CD14-positive monocyte (primary cell): ENCODE measurements at regions not wholly inside any gene's neighbourhood (a gene's known extent, or its start where the extent isn't known, plus 50 kb on each side); places are given as distances from the start of the nearest gene placed in this dataset.

Experiments used
- DNase-seq, 3 donors: peaks; one replicate each; pipeline ENCODE4 v3.0.0-alpha.2; 2011 to 2022
- H2AFZ ChIP-seq: 2 replicates; pipeline ENCODE4 v1.6.0; 2012; ENCODE audit warnings: mild to moderate bottlenecking, low read depth, low read length, inconsistent platforms; ENCODE audit not compliant: insufficient read depth, poor library complexity, severe bottlenecking
- H3K27ac ChIP-seq, 2 donors: 1 replicate in 1 of 2; 2 replicates in 1 of 2; pipeline ENCODE4 v1.5.1; 2012 to 2013; ENCODE audit warnings: low read length in 2 of 2, control low read depth in 1 of 2, inconsistent platforms in 1 of 2, low read depth in 1 of 2, mild to moderate bottlenecking in 1 of 2
- H3K27me3 ChIP-seq, 2 donors: one replicate each; pipeline versions ENCODE4 v1.6.0 to v1.6.1; 2011 to 2013; ENCODE audit warnings: low read length in 2 of 2; ENCODE audit not compliant: control insufficient read depth in 2 of 2, insufficient read depth in 2 of 2
- H3K36me3 ChIP-seq, 2 donors: replicated peaks in 1 of 2; 1 replicate in 1 of 2; 2 replicates in 1 of 2; pipeline versions ENCODE4 v1.5.1 to v1.6.1; 2012 to 2013; ENCODE audit warnings: low read length in 2 of 2, control low read depth in 1 of 2, inconsistent platforms in 1 of 2, mild to moderate bottlenecking in 1 of 2; ENCODE audit not compliant: insufficient read depth in 2 of 2, control insufficient read depth in 1 of 2
- H3K4me1 ChIP-seq, 2 donors: 1 replicate in 1 of 2; 2 replicates in 1 of 2; pipeline versions ENCODE4 v1.5.1 to v1.6.1; 2012 to 2013; ENCODE audit warnings: low read length in 2 of 2, control low read depth in 1 of 2, inconsistent platforms in 1 of 2, mild to moderate bottlenecking in 1 of 2, moderate library complexity in 1 of 2; ENCODE audit not compliant: insufficient read depth in 2 of 2, control insufficient read depth in 1 of 2
- H3K4me2 ChIP-seq: replicated peaks from 2 replicates; pipeline ENCODE3; 2012; ENCODE audit warnings: low read length, moderate library complexity, mild to moderate bottlenecking; ENCODE audit not compliant: poor library complexity, severe bottlenecking; ENCODE audit errors: extremely low read depth
- H3K4me3 ChIP-seq, 3 experiments: fragments of 200-600 bp in 1 of 3; sonication (generic) in 1 of 3; replicated peaks in 1 of 3; 1 replicate in 2 of 3; 2 replicates in 1 of 3; pipeline ENCODE4 v1.5.1; 2011 to 2013; ENCODE audit warnings: low read length in 3 of 3, mild to moderate bottlenecking in 3 of 3, control low read depth in 2 of 3, low read depth in 2 of 3, inconsistent platforms in 1 of 3, moderate library complexity in 1 of 3
- H3K79me2 ChIP-seq: 2 replicates; pipeline ENCODE4 v1.6.0; 2012; ENCODE audit warnings: mild to moderate bottlenecking, control low read depth, inconsistent platforms, low read length, moderate library complexity; ENCODE audit not compliant: insufficient read depth
- H3K9ac ChIP-seq: 2 replicates; pipeline ENCODE4 v1.6.0; 2017; ENCODE audit warnings: low read length, mild to moderate bottlenecking; ENCODE audit not compliant: insufficient read depth, poor library complexity, severe bottlenecking
- H3K9me3 ChIP-seq, 2 donors: replicated peaks in 1 of 2; 1 replicate in 1 of 2; 2 replicates in 1 of 2; pipeline versions ENCODE4 v1.5.1 to v1.6.1; 2012 to 2013; ENCODE audit warnings: low read length in 2 of 2, control low read depth in 1 of 2; ENCODE audit not compliant: control insufficient read depth in 1 of 2, insufficient read depth in 1 of 2
- H4K20me1 ChIP-seq: 2 replicates; pipeline ENCODE4 v1.6.0; 2012; ENCODE audit warnings: mild to moderate bottlenecking, low read length, control low read depth, moderate library complexity; ENCODE audit not compliant: insufficient read depth
- H3K27ac Mint-ChIP-seq, 7 donors: one replicate each; pipeline ENCODE4 v1.8.0; 2020; ENCODE audit warnings: mild to moderate bottlenecking in 7 of 7, mixed read lengths in 7 of 7, moderate library complexity in 6 of 7, inconsistent platforms in 2 of 7
- H3K27me3 Mint-ChIP-seq, 3 donors: one replicate each; pipeline ENCODE4 v1.8.0; 2021 to 2022; ENCODE audit warnings: low read depth in 3 of 3, mild to moderate bottlenecking in 3 of 3, mixed read lengths in 3 of 3, moderate library complexity in 3 of 3, inconsistent platforms in 1 of 3
- H3K36me3 Mint-ChIP-seq, 2 donors: one replicate each; pipeline ENCODE4 v1.8.0; 2020; ENCODE audit warnings: mixed read lengths in 2 of 2, inconsistent platforms in 1 of 2, mild to moderate bottlenecking in 1 of 2
- H3K4me1 Mint-ChIP-seq: one replicate; pipeline ENCODE4 v1.8.0; 2020; ENCODE audit warnings: mild to moderate bottlenecking, mixed read lengths
- H3K4me3 Mint-ChIP-seq, 2 donors: one replicate each; pipeline ENCODE4 v1.8.0; 2020; ENCODE audit warnings: mild to moderate bottlenecking in 2 of 2, mixed read lengths in 2 of 2, moderate library complexity in 1 of 2
- H3K9me3 Mint-ChIP-seq, 7 donors: one replicate each; pipeline ENCODE4 v1.8.0; 2020 to 2022; ENCODE audit warnings: mixed read lengths in 7 of 7, mild to moderate bottlenecking in 6 of 7, moderate library complexity in 6 of 7, inconsistent platforms in 2 of 7
- WGBS: methylation state at CpG from one replicate; pipeline ENCODE4 v1.1.5; 2013; ENCODE audit warnings: missing lambda C conversion rate; ENCODE audit not compliant: insufficient coverage; 5-methylcytosine and 5-hydroxymethylcytosine counted together
- intact Hi-C, 2 donors: fragments of 100-400 bp; cut with micrococcal nuclease; formaldehyde crosslinking; loops; one replicate each; pipeline versions ENCODE4 v1.15.0 to v1.15.1; 2023
- TF ChIP-seq, protein P1 (sequence below): fragments of 200-600 bp; IDR thresholded peaks from one replicate; pipeline ENCODE4 v1.8.0; 2022; ENCODE audit warnings: antibody characterized with exemption, mild to moderate bottlenecking

DNA sequence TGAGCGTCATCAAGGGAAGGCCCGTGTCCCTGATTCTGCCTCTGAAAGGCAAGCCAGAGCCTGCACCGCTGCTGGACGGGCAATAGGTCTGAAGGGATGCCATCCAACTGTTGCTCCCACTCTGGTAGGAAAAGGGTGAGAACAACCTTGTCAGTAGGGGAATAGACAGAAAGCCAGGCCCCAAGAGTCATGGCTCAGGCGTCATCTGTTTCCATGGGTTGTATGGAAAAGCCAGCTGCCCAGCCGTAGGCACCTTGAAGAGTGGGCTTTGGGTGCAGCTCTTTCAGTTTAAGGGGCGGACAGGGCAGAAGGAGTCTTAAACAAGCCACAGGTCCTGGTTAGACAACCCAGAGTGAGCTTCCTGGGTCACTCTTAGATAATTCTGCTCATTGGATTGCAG is 66.5 kb downstream of the RNF6 start:
- Histone ChIP-seq H2AFZ (no peak overlapping the region), H3K4me3 (no peak overlapping the region), H3K27ac (no peak overlapping the region), H4K20me1 (no peaks in the 10 kb centered on the region), H3K79me2 (no peaks in the 10 kb centered on the region), H3K9ac (no peak overlapping the region), H3K9me3 (no peaks in the 10 kb centered on the region), H3K4me2 (no peak overlapping the region), H3K27me3 (peaks cover 0 to under 1% of the 10 kb centered on the region in 2 donors), H3K36me3 (no peaks in the 10 kb centered on the region), H3K4me1 (no peaks in the 10 kb centered on the region)
- DNase-seq: no peak
- intact Hi-C loops: no loop called here
- peaks cover 2 to 7% (median 4%) of the 10 kb centered on the region in 3 donors for H3K27me3 Mint-ChIP-seq
- H3K4me3 Mint-ChIP-seq: no peak overlapping the region
- H3K27ac Mint-ChIP-seq: no peak overlapping the region
- TF ChIP-seq, protein P1, sequence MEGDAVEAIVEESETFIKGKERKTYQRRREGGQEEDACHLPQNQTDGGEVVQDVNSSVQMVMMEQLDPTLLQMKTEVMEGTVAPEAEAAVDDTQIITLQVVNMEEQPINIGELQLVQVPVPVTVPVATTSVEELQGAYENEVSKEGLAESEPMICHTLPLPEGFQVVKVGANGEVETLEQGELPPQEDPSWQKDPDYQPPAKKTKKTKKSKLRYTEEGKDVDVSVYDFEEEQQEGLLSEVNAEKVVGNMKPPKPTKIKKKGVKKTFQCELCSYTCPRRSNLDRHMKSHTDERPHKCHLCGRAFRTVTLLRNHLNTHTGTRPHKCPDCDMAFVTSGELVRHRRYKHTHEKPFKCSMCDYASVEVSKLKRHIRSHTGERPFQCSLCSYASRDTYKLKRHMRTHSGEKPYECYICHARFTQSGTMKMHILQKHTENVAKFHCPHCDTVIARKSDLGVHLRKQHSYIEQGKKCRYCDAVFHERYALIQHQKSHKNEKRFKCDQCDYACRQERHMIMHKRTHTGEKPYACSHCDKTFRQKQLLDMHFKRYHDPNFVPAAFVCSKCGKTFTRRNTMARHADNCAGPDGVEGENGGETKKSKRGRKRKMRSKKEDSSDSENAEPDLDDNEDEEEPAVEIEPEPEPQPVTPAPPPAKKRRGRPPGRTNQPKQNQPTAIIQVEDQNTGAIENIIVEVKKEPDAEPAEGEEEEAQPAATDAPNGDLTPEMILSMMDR: no peak
- peaks cover 4% of the 10 kb centered on the region for H3K4me1 Mint-ChIP-seq
- WGBS: 97% methylated on average over 5 of the region's 7 CpGs
- H3K36me3 Mint-ChIP-seq: no peaks in the 10 kb centered on the region
- peaks cover 0 to 2% (median 0%) of the 10 kb centered on the region in 7 donors for H3K9me3 Mint-ChIP-seq

DNA sequence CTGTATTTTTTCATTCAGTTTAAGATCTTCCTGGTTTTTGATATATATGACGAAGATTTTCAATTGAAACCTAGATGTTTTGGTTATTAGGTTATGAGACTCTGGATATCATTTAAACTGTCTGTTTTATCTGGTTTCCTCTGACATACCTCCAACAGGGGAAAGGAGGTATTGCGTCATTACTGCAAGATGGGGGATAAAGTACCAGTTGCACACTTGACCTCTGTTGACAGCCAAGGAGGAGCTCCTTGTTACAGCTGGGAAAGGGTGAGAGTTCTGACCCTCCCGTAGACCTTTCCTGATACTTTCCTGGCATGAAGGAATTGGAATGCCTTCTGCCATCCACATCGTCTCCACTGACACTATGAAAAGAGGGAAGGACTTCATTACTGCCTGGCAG is 82.0 kb upstream of the SHISA2 start:
- H3K4me3 Mint-ChIP-seq: no peak overlapping the region
- peaks cover 0 to 3% (median 2%) of the 10 kb centered on the region in 3 donors for H3K27me3 Mint-ChIP-seq
- no peak overlapping the region for H3K27ac Mint-ChIP-seq

More for the DNA sequence above, 82.0 kb upstream of the SHISA2 start:
- no peak overlapping the region for H3K9ac ChIP-seq
- no peak overlapping the region for H3K27ac ChIP-seq
- H3K4me1 Mint-ChIP-seq: no peaks in the 10 kb centered on the region
- no peak overlapping the region for H3K4me3 ChIP-seq
- H3K27me3 ChIP-seq: no peaks in the 10 kb centered on the region
- H3K36me3 ChIP-seq: no peaks in the 10 kb centered on the region
- H3K36me3 Mint-ChIP-seq: no peaks in the 10 kb centered on the region
- no peaks in the 10 kb centered on the region for H3K79me2 ChIP-seq
- H3K4me2 ChIP-seq: no peak overlapping the region
- H3K9me3 ChIP-seq: no peaks in the 10 kb centered on the region
- no peaks in the 10 kb centered on the region for H4K20me1 ChIP-seq
- intact Hi-C loops: no loop called here
- no peaks in the 10 kb centered on the region for H3K4me1 ChIP-seq
- peaks cover 0 to 6% (median 3%) of the 10 kb centered on the region in 7 donors for H3K9me3 Mint-ChIP-seq
- TF ChIP-seq, protein P1: no peak
- DNase-seq: no peak
- no peak overlapping the region for H2AFZ ChIP-seq
- no CpG with 5 or more reads among the region's 4 CpGs for WGBS
